Fibroblast of villous mesenchyme (primary cell): ENCODE measurements at regions not wholly inside any gene's neighbourhood (a gene's known extent, or its start where the extent isn't known, plus 50 kb on each side); places are given as distances from the start of the nearest gene placed in this dataset.
"Not testable (repeated sequence)": the region's sequence is repeated elsewhere in the genome, so short reads cannot be mapped to it uniquely, and the experiment has no call there.

Experiments
- DNase-seq: peaks from one replicate; pipeline ENCODE4 v3.0.0-alpha.2; 2010; ENCODE audit warnings: low read depth
- H3K4me3 ChIP-seq: 2 replicates; pipeline ENCODE4 v1.5.1; 2011; ENCODE audit warnings: low read depth, mild to moderate bottlenecking, low read length
- CTCF ChIP-seq: IDR thresholded peaks from 2 replicates; pipeline ENCODE4 v1.5.1; 2012; ENCODE audit warnings: low read depth, mild to moderate bottlenecking, low read length; ENCODE audit not compliant: insufficient read depth

GRCh38 chr7:76129366-76129765, 72.3 kb upstream of the SRRM3 start:
- no peak overlapping the region for H3K4me3 ChIP-seq
- DNase-seq: peak; percentile 78
- no peak for TF ChIP-seq CTCF

GRCh38 chr7:76129836-76130235, 71.9 kb upstream of the SRRM3 start:
- no peak for DNase-seq
- TF ChIP-seq CTCF: no peak
- no peak overlapping the region for H3K4me3 ChIP-seq

- TF ChIP-seq CTCF: peak; percentile 57
- DNase-seq: peak; percentile 56
- not testable (repeated sequence) for H3K4me3 ChIP-seq
Observed at GRCh38 chr7:76130661-76131060, 71.0 kb upstream of the SRRM3 start.

GRCh38 chr7:76131887-76132286, 69.8 kb upstream of the SRRM3 start:
- not testable (repeated sequence) for H3K4me3 ChIP-seq, DNase-seq

GRCh38 chr7:76133164-76133775, 68.4 kb upstream of the SRRM3 start:
- no peak for DNase-seq
- no peak overlapping the region for H3K4me3 ChIP-seq
- TF ChIP-seq CTCF: no peak

GRCh38 chr7:76133839-76134238, 67.9 kb upstream of the SRRM3 start:
- H3K4me3 ChIP-seq: no peak overlapping the region
- DNase-seq: no peak
- TF ChIP-seq CTCF: no peak

- DNase-seq: not testable (repeated sequence)
Observed at GRCh38 chr7:76135263-76135662, 66.4 kb upstream of the SRRM3 start.

GRCh38 chr7:76138577-76139313, 63.0 kb upstream of the SRRM3 start:
- not testable (repeated sequence) for H3K4me3 ChIP-seq, DNase-seq

More at GRCh38 chr7:76135263-76135662, 66.4 kb upstream of the SRRM3 start:
- H3K4me3 ChIP-seq: not testable (repeated sequence)
